ENCODE measurements at regions not wholly inside any gene's neighbourhood (a gene's known extent, or its start where the extent isn't known, plus 50 kb on each side); places are given as distances from the start of the nearest gene placed in this dataset.
"Not testable (repeated sequence)": the region's sequence is repeated elsewhere in the genome, so short reads cannot be mapped to it uniquely, and the experiment has no call there.

DNA sequence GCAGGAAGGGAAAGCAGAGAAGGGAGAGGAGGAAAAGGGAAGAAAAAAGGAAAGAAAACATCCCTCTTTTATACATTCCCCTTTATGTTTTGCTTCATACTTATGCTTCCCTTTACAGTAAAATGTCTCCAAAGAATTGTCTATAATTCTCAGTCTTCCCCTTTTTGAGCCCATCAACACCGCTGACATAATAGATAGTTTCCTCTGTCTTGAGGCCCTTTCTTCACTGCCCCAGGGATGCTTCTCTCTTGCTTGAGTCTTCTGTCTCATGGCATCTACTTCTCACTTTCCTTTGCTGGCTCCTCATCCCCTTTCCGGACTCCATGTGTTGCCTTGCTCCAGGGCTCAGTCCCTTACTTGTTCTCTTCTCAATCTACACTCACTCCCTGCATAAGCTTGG, 99.7 kb upstream of the DAZL start:
- Histone ChIP-seq H3K4me1 (ENCODE audit: control insufficient read depth, insufficient read depth, low read length) (no peaks in the 10 kb centered on the region), H3K9me3 (ENCODE audit: control insufficient read depth, insufficient read depth, low read length) (no peaks in the 10 kb centered on the region), H3K27ac (ENCODE audit: low read depth, low read length) (no peak overlapping the region), H3K4me3 (ENCODE audit: low read depth, low read length) (no peak overlapping the region), H3K36me3 (ENCODE audit: control insufficient read depth, insufficient read depth, low read length) (no peaks in the 10 kb centered on the region), H3K27me3 (ENCODE audit: control insufficient read depth, insufficient read depth, low read length) (no peaks in the 10 kb centered on the region)
- 92% methylated on average over 2 of the region's 2 CpGs for WGBS (ENCODE audit: insufficient coverage)
- no peak for DNase-seq (ENCODE audit: low read depth in 4 of 6, low spot score in 6 of 6)

DNA sequence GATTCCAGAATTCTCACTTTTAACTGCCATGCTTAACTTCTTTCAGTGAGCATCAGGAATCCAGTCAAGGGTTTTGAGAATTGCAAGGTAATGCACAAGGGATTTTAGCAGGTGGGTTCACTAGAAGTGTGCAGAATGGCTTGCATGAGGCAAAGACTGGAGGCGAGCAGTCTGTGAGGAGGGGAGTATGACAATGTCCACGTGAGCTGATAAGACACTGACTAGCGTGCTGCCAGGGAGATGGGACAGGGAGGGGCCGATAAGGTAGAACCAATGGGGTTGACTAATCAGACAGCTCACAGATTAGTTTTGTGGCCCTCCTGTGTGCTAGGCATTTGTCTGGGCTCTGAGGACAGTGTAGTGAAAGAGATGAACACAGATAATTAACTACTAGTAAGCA, 102.0 kb upstream of the DAZL start:
- no peaks in the 10 kb centered on the region for H3K27me3 ChIP-seq (ENCODE audit: control insufficient read depth, insufficient read depth, low read length)
- H3K36me3 ChIP-seq (ENCODE audit: control insufficient read depth, insufficient read depth, low read length) = no peaks in the 10 kb centered on the region
- H3K4me3 ChIP-seq (ENCODE audit: low read depth, low read length) = no peak overlapping the region
- no peaks in the 10 kb centered on the region for H3K4me1 ChIP-seq (ENCODE audit: control insufficient read depth, insufficient read depth, low read length)
- H3K9me3 ChIP-seq (ENCODE audit: control insufficient read depth, insufficient read depth, low read length) = no peaks in the 10 kb centered on the region
- WGBS (ENCODE audit: insufficient coverage) = 50% methylated on average over 2 of the region's 4 CpGs
- no peak overlapping the region for H3K27ac ChIP-seq (ENCODE audit: low read depth, low read length)
- no peak for DNase-seq (ENCODE audit: low read depth in 4 of 6, low spot score in 6 of 6)

DNA sequence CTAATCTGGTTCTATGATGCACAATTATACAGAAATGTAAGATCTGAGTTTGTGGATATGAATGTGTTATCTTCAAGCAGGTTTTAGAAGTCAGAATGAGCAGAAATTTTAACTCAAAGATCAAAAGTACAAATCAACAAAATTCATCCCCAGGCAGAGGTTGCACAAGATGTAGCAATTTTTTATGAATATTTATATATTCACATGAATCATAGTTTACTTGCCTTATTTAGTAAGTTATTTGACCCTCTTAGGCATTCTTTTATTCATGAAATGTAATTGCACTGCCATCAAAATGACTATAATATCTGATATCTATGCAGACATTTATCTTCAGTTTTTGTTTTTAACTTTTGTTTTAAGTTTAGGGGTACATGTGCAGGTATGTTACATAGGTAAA, 103.1 kb upstream of the DAZL start:
- Histone ChIP-seq H3K36me3 (ENCODE audit: control insufficient read depth, insufficient read depth, low read length) (no peaks in the 10 kb centered on the region), H3K27ac (ENCODE audit: low read depth, low read length) (no peak overlapping the region), H3K27me3 (ENCODE audit: control insufficient read depth, insufficient read depth, low read length) (no peaks in the 10 kb centered on the region), H3K9me3 (ENCODE audit: control insufficient read depth, insufficient read depth, low read length) (peaks cover under 1% of the 10 kb centered on the region), H3K4me1 (ENCODE audit: control insufficient read depth, insufficient read depth, low read length) (no peaks in the 10 kb centered on the region), H3K4me3 (ENCODE audit: low read depth, low read length) (no peak overlapping the region)
- DNase-seq (ENCODE audit: low read depth in 4 of 6, low spot score in 6 of 6) = no peak

DNA sequence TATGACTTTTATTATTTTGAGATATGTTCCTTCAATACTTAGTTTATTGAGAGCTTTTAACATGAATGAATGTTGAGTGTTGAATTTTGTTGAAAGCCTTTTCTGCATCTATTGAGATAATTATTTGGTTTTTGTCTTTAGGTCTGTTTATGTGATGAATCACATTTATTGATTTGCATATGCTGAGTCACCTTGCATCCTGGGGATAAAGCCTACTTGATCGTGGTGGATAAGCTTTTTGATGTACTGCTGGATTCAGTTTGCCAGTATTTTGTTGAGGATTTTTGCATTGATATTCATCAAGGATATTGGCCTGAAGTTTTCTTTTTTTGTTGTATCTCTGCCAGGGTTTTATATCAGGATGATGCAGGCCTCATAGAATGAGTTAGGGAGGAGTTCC, 106.5 kb upstream of the DAZL start:
- not testable (repeated sequence) for H3K36me3 ChIP-seq (ENCODE audit: control insufficient read depth, insufficient read depth, low read length); H3K4me1 ChIP-seq (ENCODE audit: control insufficient read depth, insufficient read depth, low read length); H3K27me3 ChIP-seq (ENCODE audit: control insufficient read depth, insufficient read depth, low read length); DNase-seq (ENCODE audit: low read depth in 4 of 6, low spot score in 6 of 6); H3K27ac ChIP-seq (ENCODE audit: low read depth, low read length); H3K4me3 ChIP-seq (ENCODE audit: low read depth, low read length); H3K9me3 ChIP-seq (ENCODE audit: control insufficient read depth, insufficient read depth, low read length)
- WGBS (ENCODE audit: insufficient coverage) = no CpG with 5 or more reads among the region's 1 CpG

DNA sequence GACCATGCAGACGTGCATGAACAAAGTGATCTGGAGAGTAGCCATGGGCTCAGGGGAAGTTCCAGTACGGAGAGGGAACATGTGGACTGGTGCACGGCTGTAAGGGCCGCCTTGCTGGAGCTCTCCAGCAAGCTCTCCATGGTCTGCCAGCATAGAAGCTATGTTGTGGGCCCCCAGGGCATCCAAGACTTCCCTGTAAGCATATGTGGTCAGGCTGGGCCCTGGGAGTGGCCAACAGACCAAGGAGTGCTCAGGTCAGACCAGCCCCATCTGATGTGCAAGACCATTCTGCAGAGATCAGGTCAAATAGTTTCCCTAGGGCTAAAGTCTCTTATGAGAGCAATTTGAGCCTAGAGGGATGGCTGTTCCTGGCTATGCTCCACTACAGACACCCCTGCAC, 110.1 kb upstream of the DAZL start:
- WGBS (ENCODE audit: insufficient coverage) = 89% methylated on average over 4 of the region's 4 CpGs
- no peak for DNase-seq (ENCODE audit: low read depth in 4 of 6, low spot score in 6 of 6)

DNA sequence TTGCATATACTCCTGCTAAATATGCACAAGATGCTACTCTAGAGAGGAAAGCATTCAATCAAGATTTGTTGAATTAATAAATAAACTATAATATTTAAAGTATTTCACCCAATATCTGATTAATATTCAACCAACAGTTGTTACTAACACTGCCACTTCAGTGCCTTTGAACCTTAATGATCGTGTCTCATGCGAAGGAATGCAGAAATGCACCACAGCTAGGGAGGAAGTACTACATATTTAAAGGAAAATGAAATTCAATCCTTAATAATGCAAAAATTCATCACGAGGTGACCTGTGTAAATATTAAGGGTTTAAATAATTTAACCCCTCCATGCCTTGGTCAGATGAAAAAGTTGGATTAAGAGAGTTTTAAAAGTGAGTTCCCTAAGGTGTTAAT, 114.2 kb upstream of the DAZL start:
- Histone ChIP-seq H3K27me3 (ENCODE audit: control insufficient read depth, insufficient read depth, low read length) (no peaks in the 10 kb centered on the region), H3K4me3 (ENCODE audit: low read depth, low read length) (no peak overlapping the region), H3K27ac (ENCODE audit: low read depth, low read length) (no peak overlapping the region), H3K36me3 (ENCODE audit: control insufficient read depth, insufficient read depth, low read length) (no peaks in the 10 kb centered on the region), H3K4me1 (ENCODE audit: control insufficient read depth, insufficient read depth, low read length) (no peaks in the 10 kb centered on the region), H3K9me3 (ENCODE audit: control insufficient read depth, insufficient read depth, low read length) (no peaks in the 10 kb centered on the region)
- no peak for DNase-seq (ENCODE audit: low read depth in 4 of 6, low spot score in 6 of 6)
- no CpG with 5 or more reads among the region's 3 CpGs for WGBS (ENCODE audit: insufficient coverage)

More for the DNA sequence above, 110.1 kb upstream of the DAZL start:
- Histone ChIP-seq H3K36me3 (ENCODE audit: control insufficient read depth, insufficient read depth, low read length) (no peaks in the 10 kb centered on the region), H3K27me3 (ENCODE audit: control insufficient read depth, insufficient read depth, low read length) (no peaks in the 10 kb centered on the region), H3K9me3 (ENCODE audit: control insufficient read depth, insufficient read depth, low read length) (peaks cover 2% of the 10 kb centered on the region), H3K27ac (ENCODE audit: low read depth, low read length) (no peak overlapping the region), H3K4me1 (ENCODE audit: control insufficient read depth, insufficient read depth, low read length) (no peaks in the 10 kb centered on the region), H3K4me3 (ENCODE audit: low read depth, low read length) (no peak overlapping the region)

DNA sequence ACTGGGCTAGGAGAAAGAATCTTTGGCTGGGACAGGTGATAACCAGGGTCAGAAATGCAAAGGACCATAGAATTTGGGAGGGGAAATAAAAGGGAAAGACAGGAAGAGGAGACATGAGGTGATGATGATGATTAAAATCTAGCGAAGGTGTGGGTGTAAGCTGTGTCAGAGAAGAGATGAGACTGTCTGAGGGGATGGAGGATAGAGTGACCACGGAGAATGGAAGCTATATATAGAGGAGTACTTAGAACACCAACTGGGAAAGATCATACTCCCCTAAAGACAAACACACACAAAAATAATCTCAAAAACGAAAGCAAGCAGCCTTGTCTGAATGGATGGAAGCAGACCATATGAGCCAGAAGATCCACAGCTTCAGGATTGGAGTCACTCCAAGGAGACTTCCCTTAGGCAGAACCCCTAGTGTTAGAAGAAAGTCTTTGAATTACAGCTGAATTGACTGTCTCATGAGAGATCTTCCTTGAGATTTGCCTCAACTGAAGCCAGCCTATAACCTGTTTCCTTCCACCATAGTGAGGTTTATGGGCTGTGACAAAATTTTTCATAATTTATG, 115.2 kb upstream of the DAZL start:
- Histone ChIP-seq H3K4me3 (ENCODE audit: low read depth, low read length) (no peak overlapping the region), H3K36me3 (ENCODE audit: control insufficient read depth, insufficient read depth, low read length) (no peaks in the 10 kb centered on the region), H3K9me3 (ENCODE audit: control insufficient read depth, insufficient read depth, low read length) (no peaks in the 10 kb centered on the region), H3K4me1 (ENCODE audit: control insufficient read depth, insufficient read depth, low read length) (no peaks in the 10 kb centered on the region), H3K27me3 (ENCODE audit: control insufficient read depth, insufficient read depth, low read length) (no peaks in the 10 kb centered on the region), H3K27ac (ENCODE audit: low read depth, low read length) (no peak overlapping the region)
- WGBS (ENCODE audit: insufficient coverage) = 88% methylated on average over 1 of the region's 3 CpGs
- no peak for DNase-seq (ENCODE audit: low read depth in 4 of 6, low spot score in 6 of 6)

DNA sequence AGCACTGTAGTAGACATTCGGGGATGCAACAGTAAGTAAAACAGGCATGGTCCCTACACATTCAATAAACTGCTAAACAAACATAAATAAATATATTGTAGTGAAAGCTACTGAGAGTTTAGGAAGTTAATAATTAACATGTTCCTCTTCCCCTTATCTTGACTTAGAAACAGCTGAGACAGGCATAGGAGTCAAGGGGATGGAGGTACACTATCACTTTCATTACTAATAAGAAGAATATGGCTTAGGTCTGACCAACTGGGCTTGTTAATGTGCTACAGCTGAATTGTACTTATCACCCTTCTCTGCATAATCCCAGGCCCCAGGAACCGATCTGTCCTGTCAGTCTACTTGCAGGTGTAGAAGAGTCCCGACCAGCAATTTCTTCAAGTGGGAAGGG, 116.3 kb upstream of the DAZL start:
- no peak overlapping the region for H3K4me3 ChIP-seq (ENCODE audit: low read depth, low read length)
- WGBS (ENCODE audit: insufficient coverage) = no CpG with 5 or more reads among the region's 3 CpGs

DNA sequence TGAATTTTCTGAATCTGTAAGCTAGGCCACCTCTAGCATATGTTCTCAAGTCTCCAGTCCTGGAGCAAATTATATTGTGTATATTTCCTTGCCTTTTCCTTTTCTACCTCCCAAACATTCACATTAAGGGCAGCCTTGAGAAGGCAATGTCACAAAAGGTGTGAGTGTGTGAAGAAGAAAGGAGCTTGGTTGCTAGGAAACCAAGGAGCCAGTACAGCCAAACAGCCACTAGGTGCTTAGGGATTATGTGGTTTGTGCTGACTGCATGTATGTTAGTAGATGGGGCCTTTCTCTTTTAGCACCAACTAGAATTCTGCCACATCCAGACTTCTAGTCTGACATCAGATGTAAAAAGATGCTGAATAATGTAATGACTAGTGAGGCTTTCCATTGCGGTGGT, 118.8 kb upstream of the DAZL start:
- H3K27ac ChIP-seq (ENCODE audit: low read depth, low read length) = no peak overlapping the region
- WGBS (ENCODE audit: insufficient coverage) = no CpG with 5 or more reads among the region's 1 CpG
- no peak overlapping the region for H3K4me3 ChIP-seq (ENCODE audit: low read depth, low read length)
- H3K27me3 ChIP-seq (ENCODE audit: control insufficient read depth, insufficient read depth, low read length) = no peaks in the 10 kb centered on the region
- peak in 5 of 6 donors; percentile 3 to 92 (median 25) for DNase-seq (ENCODE audit: low read depth in 4 of 6, low spot score in 6 of 6)
- H3K9me3 ChIP-seq (ENCODE audit: control insufficient read depth, insufficient read depth, low read length) = no peaks in the 10 kb centered on the region
- no peaks in the 10 kb centered on the region for H3K4me1 ChIP-seq (ENCODE audit: control insufficient read depth, insufficient read depth, low read length)
- H3K36me3 ChIP-seq (ENCODE audit: control insufficient read depth, insufficient read depth, low read length) = no peaks in the 10 kb centered on the region

More for the DNA sequence above, 116.3 kb upstream of the DAZL start:
- Histone ChIP-seq H3K36me3 (ENCODE audit: control insufficient read depth, insufficient read depth, low read length) (no peaks in the 10 kb centered on the region), H3K27ac (ENCODE audit: low read depth, low read length) (no peak overlapping the region), H3K27me3 (ENCODE audit: control insufficient read depth, insufficient read depth, low read length) (no peaks in the 10 kb centered on the region), H3K4me1 (ENCODE audit: control insufficient read depth, insufficient read depth, low read length) (no peaks in the 10 kb centered on the region), H3K9me3 (ENCODE audit: control insufficient read depth, insufficient read depth, low read length) (no peaks in the 10 kb centered on the region)
- no peak for DNase-seq (ENCODE audit: low read depth in 4 of 6, low spot score in 6 of 6)

DNA sequence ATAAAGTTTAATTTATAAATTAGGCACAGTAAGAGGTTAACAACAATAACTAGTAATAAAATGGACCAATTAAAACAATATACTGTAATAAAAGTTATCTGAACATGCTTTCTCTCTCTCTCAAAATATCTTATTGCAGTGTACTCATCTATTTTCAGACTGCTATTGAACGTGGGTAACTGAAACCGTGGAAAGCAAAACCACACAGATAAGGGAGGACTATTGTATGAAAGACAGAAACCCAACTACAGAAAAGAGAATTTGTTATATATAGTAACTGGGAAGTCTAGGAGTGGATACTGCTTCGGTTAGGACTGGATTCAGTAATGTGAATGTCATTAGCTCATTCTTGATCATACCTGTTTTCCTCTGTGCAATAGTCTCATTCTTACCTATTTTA, 119.3 kb upstream of the DAZL start:
- WGBS (ENCODE audit: insufficient coverage) = no CpG with 5 or more reads among the region's 3 CpGs

More for the DNA sequence above, 119.3 kb upstream of the DAZL start:
- H3K9me3 ChIP-seq (ENCODE audit: control insufficient read depth, insufficient read depth, low read length) = no peaks in the 10 kb centered on the region
- H3K27ac ChIP-seq (ENCODE audit: low read depth, low read length) = no peak overlapping the region
- no peaks in the 10 kb centered on the region for H3K4me1 ChIP-seq (ENCODE audit: control insufficient read depth, insufficient read depth, low read length)
- no peaks in the 10 kb centered on the region for H3K27me3 ChIP-seq (ENCODE audit: control insufficient read depth, insufficient read depth, low read length)
- H3K36me3 ChIP-seq (ENCODE audit: control insufficient read depth, insufficient read depth, low read length) = no peaks in the 10 kb centered on the region
- no peak overlapping the region for H3K4me3 ChIP-seq (ENCODE audit: low read depth, low read length)
- peak in 1 of 6 donors; percentile 10 for DNase-seq (ENCODE audit: low read depth in 4 of 6, low spot score in 6 of 6)
